ENCODE measurements at regions not wholly inside any gene's neighbourhood (a gene's known extent, or its start where the extent isn't known, plus 50 kb on each side); places are given as distances from the start of the nearest gene placed in this dataset.
"Not testable (repeated sequence)": the region's sequence is repeated elsewhere in the genome, so short reads cannot be mapped to it uniquely, and the experiment has no call there.

DNA sequence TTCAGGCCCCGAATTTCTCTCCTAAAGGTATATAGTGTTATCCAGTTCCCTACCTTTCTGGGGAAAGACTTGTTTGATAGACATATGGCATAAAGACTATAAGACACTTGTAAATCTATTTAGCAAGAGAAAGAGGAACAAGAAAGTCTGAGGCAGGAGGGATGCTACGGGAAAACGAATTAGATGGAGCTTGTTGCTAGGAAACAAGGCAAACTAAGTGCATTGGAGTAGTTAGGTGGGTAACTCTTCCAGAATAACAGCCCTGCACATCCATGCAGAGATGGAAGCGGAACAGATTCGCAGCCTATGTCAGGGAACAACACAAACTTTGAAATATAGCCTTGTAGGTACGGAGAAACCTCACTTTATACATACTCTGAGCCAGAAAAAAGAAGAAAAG lies 810.3 kb upstream of the CRIM1 start:
- DNase-seq (ENCODE audit: low read depth): no peak

DNA sequence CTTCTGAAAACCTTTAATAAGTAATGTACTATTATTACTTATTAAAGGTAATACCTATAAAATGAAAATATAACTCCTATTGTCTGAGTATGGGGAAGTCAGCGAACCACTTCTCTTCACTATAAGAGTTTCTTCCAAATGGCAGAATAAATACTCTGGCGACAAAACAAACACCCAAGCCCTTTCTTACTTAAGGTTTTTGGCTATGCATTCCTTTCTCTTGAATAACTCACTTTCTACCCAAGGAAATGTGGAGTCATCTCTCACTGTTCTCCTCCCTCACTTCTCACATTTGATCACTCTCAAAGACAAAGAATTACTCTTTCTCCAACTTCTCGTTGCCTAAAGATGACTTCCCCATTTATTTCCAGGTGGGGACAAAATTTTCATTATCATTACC lies 816.8 kb upstream of the CRIM1 start:
- no peak for DNase-seq (ENCODE audit: low read depth)

DNA sequence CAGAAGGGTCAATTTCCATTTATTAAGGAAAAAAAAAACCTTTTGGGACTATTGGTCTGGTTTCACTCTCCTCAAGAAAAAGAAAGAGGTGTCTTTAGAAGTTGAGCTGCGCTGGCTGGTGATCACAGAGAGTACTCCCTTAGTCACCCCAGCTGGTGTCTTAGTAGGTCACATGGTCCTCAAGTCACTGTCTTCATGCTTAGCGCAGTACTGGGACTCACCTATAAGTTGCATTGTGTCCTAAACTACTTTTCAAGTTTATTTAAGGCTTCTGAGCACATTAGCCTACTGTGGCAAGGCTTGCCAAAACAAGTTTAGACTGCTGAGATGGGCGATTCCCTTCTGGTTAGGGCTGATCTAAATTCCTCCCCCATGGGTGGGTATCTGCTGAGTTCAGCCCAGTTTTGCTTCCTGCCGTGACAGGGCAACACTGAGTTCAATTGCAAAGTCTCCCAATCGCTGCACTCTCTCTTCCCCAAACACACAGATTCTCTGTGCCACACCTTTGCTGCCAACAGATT lies 824.9 kb upstream of the CRIM1 start:
- no peak for DNase-seq (ENCODE audit: low read depth)

DNA sequence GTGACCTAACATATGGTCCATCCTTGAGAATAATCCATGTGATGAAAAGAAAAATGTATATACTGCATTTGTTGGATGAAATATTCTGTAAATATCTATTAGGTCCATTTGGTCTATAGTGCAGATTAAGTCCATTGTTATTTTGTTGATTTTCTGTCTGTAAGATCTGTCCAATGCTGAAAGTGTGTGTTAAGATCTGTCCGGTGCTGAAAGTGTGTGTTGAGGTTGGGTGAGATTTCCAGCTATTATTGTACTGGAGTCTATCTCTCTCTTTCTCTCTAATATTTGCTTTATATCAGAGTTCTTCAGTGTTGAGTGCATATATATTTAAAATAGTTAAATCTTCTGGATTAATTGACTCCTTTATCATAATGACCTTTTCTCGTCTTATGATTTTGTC lies 828.8 kb upstream of the CRIM1 start:
- DNase-seq (ENCODE audit: low read depth): no peak

DNA sequence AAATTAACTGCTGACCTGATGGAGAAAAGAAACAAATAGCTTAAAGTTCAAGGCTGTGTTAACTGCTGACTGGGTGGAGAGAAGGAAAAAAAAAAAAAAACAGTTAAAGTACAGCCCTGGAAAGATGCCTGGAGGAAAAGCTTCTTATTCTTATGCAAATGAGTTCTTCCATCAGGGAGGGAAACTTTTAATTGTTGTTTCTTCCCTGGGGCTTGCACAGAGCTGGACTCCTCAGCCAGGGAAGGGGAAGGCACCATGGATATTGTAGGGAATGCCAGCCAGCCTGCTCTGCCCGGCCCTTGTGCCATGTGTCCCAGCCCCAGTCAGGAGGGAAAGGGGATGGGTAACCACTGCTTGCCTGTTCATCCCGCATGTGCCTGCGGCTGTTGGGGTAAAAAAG lies 833.1 kb upstream of the CRIM1 start:
- DNase-seq (ENCODE audit: low read depth): no peak

DNA sequence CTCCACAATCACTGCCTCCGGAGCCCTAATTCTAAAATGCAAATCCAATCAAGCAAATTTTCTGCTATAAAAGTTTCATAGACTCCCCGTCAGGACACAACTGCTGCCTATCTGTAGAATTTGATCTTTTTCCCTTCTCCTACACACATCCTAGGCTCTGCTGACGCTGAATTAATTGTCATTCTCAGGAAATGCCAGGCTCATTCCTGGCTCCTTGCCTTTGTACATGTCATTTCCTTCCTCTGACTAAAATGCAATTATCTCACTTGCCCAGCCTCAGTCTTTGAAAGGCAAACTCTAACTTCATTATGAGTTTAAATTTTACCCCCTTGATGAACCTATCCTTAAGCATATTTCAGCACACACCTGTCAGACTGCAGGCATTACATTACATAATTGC lies 844.9 kb upstream of the CRIM1 start:
- DNase-seq (ENCODE audit: low read depth): no peak

DNA sequence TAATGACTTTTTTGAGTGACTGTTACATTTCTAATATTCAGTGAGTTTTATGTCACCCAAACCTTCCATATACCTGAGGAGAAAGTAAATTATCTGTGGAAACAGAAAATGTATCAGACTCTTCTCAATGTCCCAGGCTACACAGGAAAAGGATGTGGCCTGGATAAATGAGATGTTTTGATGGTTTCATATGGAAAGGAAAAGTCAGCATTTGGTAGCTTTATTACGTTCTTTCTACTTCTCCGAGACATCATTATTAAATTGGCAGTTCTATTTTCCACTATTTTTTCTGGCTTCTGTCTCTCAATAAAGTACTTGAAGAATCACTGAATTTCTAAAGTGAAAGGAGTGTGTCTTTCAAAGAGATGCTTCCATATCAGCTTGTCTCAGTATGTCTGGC lies 847.0 kb upstream of the CRIM1 start:
- no peak for DNase-seq (ENCODE audit: low read depth)

DNA sequence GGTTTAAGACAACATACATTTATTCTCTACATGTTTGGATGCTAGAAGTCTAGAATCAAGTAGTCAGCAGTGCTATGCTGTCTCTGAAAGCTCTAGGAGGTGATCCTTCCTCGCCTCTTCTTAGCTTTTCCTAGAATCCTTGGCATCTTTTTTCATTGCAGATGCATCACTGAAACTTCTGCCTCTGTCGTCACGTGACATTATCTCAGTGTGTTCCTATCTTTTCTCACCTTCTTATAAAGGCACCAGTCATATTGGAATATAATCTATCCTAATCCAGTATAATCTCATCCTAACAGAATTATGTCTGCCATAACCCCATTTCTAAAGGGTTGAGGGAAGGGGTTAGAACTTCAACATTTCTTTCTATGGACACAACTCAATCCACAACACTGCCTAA lies 851.2 kb upstream of the CRIM1 start:
- DNase-seq (ENCODE audit: low read depth): no peak

DNA sequence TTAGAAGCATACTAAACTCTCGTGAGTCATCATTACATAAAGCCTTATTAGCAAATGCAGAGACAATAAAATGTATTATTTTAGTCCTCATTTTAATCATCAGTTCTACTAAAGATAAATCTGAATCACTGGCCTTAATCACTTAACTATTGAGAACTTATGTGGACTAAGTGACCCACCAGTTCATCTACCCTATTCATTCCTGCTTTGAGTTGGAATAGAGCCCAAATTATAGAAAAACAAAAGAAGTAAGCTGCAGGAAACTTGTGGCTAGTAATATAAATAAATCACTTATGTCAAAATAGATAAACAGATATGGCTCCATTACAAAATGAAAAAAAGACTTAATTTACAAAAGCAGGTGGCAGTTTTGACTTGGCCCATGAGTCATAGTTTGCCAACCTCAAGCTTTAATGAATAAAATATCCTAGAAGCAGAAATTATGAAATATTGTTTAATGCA lies 851.8 kb upstream of the CRIM1 start:
- no peak for DNase-seq (ENCODE audit: low read depth)

DNA sequence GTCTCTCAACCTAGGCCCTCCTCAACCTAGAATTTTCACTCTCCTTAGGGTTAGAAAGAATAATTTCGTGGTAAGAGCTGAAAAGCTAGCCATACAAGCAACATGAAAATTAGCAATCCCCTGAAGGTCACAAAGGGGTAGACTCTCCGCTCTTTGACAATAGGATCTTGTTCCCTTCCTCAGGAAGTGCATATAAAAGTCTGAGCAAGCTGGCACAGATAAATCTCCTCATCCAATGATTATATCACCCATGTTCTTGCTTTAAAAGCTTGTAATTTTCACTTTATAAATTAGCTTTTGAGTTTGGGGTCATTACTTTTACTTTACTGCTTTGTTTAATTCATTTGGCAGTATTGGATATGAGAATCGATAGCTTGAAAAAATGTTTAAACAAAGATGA lies 852.3 kb upstream of the CRIM1 start:
- no peak for DNase-seq (ENCODE audit: low read depth)

DNA sequence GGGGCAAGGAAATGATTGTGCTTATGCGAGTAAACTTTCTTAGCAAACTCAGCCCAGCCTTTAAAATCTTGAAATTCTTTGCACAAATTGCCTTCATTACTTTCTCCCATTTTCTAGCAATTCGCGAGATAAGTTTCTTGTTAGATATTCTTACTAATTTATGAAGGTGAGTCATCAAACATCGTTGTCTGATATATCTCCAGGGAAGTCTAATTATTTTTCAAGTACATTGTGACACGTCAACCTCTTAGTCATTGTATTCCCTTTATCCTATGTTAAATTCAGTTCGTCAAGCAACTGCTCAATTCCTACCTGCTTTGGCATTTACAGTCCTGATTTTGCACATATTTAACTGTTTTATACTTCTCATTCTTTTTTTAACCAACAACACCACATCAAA lies 854.5 kb upstream of the CRIM1 start:
- DNase-seq (ENCODE audit: low read depth): no peak

DNA sequence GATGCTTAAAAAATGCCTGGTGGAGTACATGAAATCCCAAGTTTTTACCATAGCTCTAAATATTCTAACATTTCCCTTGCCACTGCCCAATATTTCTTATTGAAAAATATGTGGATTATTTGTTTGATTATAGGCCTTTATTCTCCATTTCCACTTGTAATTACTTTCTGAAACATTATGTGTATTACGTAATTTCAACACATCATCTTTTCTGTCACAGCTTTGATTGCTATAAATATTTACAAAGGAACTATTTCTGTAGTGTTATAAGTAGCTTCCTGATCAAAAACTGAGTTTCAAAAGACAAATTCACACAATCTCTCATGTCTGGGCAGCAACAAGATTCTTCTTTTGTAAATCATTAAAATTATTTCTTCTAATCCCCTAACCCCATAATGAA lies 859.6 kb upstream of the CRIM1 start:
- no peak for DNase-seq (ENCODE audit: low read depth)

DNA sequence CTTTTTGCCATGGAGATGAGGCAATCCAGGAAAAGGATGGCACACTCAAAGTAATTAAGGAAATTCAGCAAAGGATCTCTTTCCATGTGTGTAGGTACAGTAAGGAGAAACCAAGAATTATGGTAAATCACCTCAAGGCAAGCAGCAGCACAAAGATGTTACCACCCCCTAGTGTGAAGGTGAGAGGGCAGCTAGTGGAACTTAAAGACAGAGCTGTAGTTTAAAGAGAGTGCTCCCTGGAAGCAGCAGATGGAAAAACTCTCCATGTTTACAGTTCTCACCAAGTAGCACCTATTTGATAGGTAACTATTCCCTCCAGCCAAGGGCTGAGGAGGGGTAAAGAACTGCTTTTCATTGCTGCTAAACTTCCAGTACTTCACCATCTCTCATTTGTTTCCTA lies 860.4 kb upstream of the CRIM1 start:
- DNase-seq (ENCODE audit: low read depth): no peak

DNA sequence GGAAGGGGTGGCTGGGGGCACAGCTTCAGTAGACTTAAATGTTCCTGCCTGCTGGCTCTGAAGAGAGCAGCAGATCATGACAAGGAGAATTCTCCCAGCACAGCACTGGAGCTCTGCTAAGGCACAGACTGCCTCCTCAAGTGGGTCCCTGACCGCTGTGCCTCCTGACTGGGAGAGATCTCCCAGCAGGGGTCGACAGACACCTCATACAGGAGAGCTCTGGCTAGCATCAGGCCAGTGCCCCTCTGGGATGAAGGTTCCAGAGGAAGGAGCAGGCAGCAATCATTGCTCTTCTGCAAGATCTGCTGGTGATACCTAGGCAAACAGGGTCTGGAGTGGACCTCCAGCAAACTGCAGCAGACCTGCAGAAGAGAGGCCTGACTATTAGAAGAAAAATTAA lies 877.5 kb upstream of the CRIM1 start:
- not testable (repeated sequence) for DNase-seq (ENCODE audit: low read depth)

DNA sequence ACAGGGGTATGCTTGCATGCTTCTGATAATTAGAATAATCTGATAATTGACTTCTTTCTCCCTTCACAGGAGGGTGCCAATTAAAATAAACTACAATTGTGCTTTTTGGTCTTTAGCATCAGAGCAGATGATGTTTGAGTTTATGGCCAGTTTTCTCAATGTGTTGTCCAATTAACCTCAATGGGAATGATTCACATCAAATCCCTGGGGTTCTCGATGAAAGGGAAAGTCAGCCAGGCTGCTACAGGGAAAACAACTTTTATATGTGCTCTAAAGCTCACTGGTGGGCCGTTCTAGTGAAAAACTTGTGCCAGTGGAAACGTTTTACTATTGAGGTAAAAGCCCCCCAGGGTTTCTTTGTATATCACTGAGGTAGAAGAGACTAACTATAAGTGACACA lies 887.3 kb upstream of the CRIM1 start:
- DNase-seq (ENCODE audit: low read depth): no peak

DNA sequence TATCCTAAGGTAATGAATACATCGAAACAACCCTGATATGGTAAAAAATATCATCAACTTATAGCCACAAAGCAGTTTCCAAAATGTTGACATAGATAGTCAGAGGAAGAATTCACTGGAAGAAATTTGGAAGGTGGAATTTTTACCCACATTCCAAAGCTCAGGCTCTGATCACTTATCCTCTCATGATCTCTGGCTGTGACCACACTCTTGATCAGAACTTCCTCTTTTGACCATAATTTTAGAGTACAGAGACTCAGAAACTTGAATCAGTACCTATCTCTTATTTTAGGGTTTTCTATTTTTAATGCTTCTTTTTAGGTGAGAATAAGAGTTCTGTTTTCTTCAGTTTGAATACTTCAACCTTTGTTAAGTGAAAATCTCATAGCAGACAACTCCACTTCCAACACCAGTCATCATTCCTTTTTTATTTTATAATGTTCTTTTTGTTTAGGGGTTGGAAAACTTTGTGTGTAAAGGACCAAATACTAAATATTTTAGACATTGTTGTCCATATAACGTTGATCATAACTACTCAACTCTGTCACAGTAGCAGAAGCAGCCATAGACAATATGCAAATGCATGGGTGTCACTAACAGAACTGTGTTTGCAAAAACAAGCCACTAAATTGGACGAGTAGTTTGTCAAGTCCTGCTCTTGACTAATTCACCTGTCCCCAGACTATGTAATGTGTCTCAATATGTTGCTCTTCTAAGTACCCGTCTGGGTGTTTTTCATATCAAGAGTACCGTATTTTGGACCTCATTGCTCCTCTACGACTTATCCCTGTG lies 891.6 kb upstream of the CRIM1 start:
- DNase-seq (ENCODE audit: low read depth): no peak

DNA sequence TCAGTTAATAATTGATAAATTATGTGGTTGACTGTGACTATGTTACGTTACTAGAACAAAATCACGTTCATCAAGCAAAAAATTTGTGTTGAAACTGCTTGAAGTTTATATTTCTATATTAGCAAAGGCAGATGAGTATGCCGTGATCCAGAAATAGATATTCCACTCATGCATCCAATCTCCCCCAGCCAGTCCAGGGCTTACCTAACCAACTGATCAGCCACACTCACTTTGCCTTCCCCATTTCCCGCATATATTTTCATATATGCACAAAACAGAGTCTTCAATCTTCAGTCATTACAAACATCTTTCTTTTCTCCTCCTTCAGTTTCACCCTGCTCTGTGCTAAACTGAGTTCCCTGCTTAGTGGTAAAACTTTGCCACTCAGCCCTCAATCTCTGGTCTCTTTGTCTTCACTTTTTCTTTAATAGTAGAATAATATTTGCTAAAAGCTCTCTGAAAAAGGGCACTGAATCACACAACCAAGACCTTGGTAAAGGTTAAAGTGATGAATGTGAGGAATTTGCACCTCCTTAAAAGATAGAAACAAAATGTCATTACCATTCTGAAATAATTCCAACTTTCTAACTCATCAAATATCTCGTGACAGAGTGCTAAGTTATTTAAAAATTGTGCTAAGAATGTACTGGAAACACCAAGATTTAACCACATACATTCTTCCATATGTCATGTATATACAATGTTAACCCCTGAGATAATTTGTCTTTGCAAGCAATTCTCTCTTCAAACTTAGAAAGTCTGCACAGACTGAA lies 893.2 kb upstream of the CRIM1 start:
- DNase-seq (ENCODE audit: low read depth): no peak

DNA sequence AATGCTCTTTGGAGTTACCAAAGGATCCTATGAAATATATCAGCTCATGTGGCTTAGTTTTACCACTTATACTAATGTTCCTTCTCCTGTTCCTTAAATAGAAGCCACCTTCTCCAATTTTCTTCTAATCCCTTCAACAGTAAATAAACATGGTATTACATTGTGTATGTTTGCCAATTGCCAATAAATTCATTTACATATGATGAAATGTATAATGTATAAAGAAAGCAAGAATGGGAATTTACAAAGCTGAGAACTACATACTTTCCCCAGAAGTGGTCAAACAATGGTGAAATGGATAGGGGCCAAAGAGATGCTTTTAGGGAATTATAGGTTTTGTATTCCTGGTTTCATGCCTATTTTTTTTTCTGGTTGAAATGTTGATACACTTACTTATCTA lies 894.2 kb upstream of the CRIM1 start:
- no peak for DNase-seq (ENCODE audit: low read depth)

DNA sequence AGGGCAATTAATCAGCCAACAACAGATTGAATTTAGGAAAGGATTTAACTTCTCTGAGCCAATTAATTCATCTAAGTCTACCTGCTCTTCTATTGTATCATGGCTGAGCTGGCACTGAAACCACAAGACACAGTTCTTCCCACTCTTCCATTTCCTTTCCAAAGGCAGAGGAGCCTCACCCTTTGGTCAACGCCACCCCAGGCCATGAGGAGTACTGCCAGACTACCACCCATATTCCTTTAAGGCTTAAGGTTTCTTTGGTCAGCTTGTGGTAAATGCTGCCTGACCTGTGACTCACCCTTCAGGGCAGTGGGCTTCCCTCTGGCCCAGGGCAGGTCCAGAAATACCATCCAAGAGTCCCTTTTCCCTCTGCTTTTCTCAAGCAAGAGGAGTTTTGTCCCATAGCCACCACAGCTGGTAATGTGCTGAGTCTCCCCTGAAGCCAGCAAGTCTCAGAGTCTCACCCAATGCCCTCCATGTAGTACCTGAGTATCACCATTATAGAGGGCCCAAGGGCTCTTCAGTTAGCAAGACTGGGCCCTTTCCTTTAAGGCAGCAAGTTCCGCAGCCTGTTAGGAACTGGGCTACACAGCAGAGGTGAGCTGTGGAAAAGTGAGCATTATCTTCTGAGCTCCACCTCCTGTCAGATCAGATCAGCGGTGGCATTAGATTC lies 900.5 kb upstream of the CRIM1 start:
- DNase-seq (ENCODE audit: low read depth): no peak

DNA sequence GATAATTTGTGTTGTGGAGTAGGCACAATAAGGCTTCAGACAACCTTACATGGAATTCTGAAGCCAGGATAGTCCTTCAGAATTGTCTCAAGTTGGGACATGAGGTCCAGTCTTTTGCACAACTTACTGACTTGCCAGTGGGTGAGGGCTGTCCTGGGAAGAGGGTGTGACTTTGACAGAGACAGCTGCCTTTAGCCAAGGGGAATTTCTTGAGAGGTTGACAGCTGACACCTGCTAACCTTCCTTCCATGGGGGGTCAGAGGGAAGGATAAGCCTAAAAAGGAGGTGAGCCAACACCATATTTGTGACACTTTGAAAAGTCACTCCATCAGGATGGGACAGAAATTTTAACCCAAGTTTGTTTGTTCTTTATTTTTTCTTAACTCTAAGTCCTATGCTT lies 907.8 kb upstream of the CRIM1 start:
- no peak for DNase-seq (ENCODE audit: low read depth)

DNA sequence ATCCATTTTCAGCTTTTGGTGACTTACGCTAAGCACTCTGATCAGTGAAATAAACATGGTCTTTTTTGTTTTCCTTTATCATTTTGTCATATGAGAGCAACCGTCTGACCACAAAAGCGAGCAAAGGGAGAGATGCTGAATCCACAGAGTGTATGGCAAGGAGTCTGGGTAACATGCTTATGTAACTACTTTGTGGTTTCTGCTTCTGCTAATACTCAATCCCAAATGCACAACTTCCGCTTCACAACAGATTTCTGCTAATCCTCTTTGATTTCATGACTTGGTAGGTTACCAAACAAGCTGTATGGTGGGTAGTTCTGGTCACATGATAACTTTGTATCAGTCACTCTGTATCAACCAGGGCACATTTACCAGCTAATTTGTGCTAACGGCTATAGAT lies 908.4 kb upstream of the CRIM1 start:
- no peak for DNase-seq (ENCODE audit: low read depth)

DNA sequence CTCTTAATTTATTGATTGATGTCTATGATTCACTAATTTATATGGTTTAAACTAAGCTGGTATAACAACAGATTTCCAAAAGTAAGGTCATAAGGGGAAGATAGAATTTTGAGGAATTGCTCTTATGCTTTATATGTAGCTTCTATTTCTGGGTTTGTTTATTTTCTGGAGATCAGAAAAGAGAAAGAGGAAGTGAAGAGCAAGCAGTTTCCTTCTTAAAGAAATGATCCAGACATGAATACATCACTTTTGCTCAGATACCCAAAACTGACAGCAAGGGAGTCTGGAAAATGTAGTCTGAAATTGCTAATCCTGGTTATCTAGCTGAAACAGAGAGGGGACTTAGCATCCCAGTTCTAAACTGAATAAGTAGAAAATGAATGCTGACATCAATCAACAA lies 912.5 kb upstream of the CRIM1 start:
- DNase-seq (ENCODE audit: low read depth): no peak

DNA sequence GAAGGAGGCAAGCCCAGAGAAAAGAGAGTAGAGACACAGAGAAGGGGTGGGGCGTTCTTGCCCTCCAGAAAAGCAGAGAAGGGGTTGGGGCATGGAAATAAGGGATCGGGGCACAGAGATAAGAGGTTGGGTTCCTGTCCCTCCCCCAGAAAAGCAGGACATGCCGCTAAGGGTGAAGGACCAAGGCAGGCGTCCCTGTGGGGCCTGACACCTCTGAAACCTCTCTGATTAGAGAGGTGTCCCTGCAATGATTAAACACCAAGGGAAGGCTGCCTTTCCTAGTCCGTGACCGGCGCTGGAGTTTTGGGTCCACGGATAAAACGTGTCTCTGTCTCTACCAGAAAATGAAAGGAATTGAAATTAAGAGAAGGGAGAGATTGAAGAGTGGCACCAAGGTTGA lies 914.0 kb upstream of the CRIM1 start:
- not testable (repeated sequence) for DNase-seq (ENCODE audit: low read depth)
